GM12873 (cell line): ENCODE measurements at regions not wholly inside any gene's neighbourhood (a gene's known extent, or its start where the extent isn't known, plus 50 kb on each side); places are given as distances from the start of the nearest gene placed in this dataset.

Source experiments
- TF ChIP-seq, protein P1 (sequence below): IDR thresholded peaks from 2 replicates; pipeline ENCODE4 v1.5.1; 2012; ENCODE audit warnings: low read depth, mild to moderate bottlenecking, moderate library complexity, low read length, control low read depth; ENCODE audit not compliant: insufficient read depth; ENCODE audit errors: missing control alignments

DNA sequence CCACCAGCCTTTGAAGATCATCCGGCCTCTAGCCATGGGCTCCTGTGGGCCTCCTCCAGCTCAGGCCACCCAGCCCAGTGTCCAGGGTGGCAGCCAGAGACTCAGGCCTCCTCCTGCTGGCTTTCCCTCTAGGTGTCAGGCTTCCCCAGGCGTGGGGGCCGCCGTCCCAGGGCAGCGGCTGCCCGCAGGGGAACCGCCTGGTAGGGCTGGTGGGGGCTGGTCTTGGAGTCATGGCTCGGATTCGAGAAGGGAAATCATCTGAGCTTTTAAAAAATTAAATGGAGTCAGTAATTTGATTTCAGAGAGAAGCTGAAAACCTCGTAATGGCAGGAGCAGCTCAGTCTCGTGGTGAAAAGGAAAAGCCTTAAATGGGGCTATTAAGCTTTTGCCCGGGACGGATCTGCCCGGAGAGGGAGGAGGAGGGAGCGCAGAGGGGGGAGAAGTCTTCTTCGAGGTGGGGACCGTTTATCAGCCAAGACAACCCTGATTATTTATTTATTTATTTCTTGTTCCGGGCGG, 66.4 kb upstream of the TARDBP start:
- TF ChIP-seq, protein P1, sequence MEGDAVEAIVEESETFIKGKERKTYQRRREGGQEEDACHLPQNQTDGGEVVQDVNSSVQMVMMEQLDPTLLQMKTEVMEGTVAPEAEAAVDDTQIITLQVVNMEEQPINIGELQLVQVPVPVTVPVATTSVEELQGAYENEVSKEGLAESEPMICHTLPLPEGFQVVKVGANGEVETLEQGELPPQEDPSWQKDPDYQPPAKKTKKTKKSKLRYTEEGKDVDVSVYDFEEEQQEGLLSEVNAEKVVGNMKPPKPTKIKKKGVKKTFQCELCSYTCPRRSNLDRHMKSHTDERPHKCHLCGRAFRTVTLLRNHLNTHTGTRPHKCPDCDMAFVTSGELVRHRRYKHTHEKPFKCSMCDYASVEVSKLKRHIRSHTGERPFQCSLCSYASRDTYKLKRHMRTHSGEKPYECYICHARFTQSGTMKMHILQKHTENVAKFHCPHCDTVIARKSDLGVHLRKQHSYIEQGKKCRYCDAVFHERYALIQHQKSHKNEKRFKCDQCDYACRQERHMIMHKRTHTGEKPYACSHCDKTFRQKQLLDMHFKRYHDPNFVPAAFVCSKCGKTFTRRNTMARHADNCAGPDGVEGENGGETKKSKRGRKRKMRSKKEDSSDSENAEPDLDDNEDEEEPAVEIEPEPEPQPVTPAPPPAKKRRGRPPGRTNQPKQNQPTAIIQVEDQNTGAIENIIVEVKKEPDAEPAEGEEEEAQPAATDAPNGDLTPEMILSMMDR = no peak

DNA sequence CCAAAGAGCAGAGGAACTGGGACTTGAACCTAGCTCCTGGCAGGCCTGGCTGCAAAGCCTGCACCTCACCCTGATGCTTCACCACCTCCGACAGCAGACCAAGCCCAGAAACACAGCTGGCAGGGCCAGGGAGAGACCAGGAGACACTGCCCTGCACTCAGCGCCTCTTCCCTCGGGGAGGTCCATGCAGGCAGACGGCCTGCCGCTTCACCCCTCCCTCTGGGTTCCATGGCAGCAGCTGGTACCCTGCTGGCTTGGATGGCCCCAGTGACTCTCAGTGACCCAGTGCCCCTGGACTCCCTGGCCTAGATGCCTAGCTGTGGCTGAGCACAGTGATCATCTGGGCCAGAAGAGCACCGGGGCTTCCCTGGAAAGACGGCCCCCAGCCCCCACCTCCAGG, 65.3 kb upstream of the TARDBP start:
- TF ChIP-seq, protein P1 = no peak

DNA sequence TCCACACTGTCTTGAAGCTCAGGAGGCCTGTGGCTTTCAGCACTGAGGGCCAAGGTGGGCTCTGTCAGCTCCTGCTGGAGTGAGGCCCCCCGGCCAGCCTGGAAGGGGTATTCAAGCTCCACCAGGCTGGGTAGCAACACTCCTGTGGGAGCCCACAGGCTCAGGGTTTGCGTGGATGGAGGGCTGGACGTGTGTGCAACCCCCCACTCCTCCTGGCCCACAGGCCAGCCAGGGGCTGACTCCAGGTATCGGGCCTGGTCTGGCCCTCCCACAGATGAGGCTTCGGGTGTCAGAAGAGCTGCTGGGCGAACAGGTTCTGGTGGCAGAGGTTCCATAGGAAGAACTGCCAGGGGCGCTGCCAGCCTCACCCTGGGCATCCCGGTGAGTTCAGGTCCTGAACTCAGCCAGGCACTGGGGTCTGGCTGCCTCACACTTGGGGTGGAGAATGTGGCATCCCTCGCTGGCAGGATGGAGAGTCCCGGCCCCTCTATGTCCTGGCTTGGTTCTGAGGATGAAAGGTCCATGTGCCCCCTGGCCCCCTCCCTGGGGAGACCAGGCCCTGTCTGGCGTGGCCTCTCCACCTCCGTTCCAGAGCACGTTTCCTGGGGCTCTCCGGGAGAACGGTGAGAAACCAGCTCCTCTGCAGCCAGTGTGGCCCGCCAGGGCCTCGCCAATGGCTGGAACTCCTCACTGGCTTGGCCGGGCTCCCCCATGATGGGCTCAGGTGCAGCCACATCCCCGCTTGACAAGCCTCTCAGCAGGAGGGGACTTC, 64.6 kb upstream of the TARDBP start:
- TF ChIP-seq, protein P1 = no peak

DNA sequence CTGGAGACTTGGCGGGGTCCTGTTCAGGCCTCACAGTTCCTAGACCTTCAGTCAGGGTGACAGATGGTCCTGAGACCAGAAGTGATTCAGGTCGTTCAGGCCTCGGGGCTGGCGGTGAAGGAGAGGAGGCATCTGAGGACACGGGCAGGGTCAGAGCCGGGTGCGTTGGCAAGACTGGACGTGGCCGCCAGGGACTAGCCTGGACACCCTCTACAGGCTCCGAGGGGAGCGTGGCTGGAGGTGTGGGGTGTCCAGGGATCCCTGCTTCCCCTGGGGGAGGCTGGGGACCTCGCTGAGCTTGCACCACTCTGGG, 64.0 kb upstream of the TARDBP start:
- TF ChIP-seq, protein P1 = no peak

DNA sequence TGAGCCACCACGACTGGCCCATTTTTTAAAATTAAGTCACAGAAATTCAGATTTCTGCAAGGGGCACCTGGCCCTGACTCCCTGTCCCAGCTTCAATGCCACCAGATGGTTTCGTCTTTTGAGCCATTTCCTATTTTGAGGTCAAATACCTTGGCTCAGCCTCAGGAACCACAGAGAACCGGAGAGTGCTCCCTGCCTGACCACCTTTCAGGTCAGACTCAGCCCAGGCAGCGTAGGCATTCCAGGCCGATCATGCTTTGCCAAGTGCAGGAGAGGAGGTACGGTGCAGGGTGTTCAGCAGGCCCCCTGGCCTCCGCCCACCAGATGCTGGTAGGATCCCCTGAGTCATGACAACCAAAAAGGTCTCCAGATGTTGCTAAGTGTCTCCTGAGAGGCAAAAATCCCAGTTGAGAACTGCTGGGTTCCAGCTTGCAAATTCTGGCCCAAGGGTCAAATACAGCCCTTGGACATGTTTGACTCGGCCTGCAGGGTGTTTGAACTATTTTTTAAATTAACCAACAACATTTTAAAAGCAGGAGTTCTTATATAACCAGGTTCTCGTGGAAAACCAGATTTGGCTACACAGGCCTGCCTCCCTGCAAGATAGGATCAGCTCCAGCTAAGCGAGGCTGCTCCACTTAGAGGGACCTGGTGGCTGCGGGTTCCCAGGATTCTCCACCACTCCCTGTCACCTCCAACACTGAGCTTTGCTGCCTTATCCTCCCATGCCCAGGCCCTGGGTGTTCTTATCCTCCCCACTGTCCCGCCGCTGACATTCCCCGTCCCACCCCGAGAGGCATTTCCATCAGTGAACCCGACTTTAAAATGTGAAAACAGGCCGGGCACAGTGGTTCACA, 61.9 kb upstream of the TARDBP start:
- TF ChIP-seq, protein P1 = no peak

DNA sequence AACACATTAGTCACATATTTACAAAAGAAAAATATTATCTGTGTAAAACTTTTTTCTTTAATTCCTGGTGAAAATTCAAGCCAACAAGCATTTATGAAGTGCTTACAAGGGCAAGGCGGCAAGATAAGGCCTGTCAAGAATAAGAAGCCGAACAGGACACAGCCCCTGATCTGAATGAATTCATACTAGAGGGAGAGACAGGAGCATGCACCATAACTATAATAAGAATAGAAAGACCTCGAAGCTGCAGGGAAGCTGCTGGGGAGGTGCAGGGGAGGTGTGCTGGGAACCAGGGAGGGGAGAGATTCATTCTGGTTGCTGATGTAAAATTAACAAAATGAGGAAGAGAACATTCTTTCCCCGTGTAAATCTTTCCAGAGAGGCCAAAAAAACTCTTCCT, 60.5 kb upstream of the TARDBP start:
- TF ChIP-seq, protein P1 = no peak

DNA sequence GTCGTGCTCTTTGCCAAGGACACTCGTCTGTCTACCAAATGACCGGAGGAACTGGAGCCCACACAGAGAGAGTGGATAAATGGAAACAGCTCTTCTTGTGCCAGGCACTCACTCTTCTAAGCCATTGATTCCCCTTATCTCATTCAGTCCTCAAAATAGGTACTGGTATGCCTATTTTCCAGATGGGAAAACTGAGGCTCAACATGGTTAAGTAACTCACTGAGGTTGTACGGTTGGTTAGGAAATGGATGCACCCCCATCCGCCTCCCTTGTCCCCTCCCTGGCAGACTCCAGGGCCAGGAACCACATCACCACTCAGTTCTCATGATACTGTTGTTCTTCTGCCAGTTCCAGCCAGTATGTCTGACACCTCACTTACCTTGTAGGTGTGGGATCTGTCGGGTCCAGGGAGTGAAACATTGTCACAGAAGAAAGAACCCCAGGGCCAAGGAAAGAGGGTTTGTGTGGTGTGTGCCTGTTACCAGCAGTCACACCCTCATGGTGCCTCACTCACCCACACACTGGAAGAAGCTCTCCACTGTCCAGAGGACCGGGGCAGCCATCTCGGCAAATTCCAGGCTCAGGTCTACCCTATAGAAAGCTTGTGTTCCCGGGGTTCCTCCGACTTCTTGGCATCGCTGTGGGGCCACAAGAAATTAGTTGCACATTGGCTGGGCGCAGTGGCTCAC, 58.8 kb upstream of the TARDBP start:
- TF ChIP-seq, protein P1 = no peak
